Astrocyte of the spinal cord (primary cell): ENCODE measurements at regions not wholly inside any gene's neighbourhood (a gene's known extent, or its start where the extent isn't known, plus 50 kb on each side); places are given as distances from the start of the nearest gene placed in this dataset.

Experiments
- DNase-seq: peaks from one replicate; pipeline ENCODE4 v3.0.0; 2011; ENCODE audit warnings: low read depth, low spot score
- H3K4me3 ChIP-seq: 2 replicates; pipeline ENCODE4 v1.5.1; 2011; ENCODE audit warnings: low read depth, mild to moderate bottlenecking, low read length, moderate library complexity
- CTCF ChIP-seq: IDR thresholded peaks from 2 replicates; pipeline ENCODE4 v1.5.1; 2012; ENCODE audit warnings: low read depth, mild to moderate bottlenecking, low read length, inconsistent platforms
- in situ Hi-C: cut with HindIII; loops from 2 replicates; pipeline ENCODE4 v1.10.0; 2017; ENCODE audit warnings: low sequenced_read_pairs

GRCh38 chr18:45275367-45276113, 339.7 kb upstream of the SLC14A2 start:
- H3K4me3 ChIP-seq = no peak overlapping the region
- peak; percentile 42 for DNase-seq
- in situ Hi-C loops = no loop called here
- peak; percentile 79 for TF ChIP-seq CTCF

- DNase-seq = no peak
- no peak overlapping the region for H3K4me3 ChIP-seq
- in situ Hi-C loops = no loop called here
- no peak for TF ChIP-seq CTCF
These were observed 338.4 kb upstream of the SLC14A2 start for GRCh38 chr18:45276878-45277277.

GRCh38 chr18:45277908-45278307, 337.4 kb upstream of the SLC14A2 start:
- TF ChIP-seq CTCF = no peak
- no peak for DNase-seq
- no peak overlapping the region for H3K4me3 ChIP-seq

GRCh38 chr18:45280481-45281276, 334.6 kb upstream of the SLC14A2 start:
- no peak for DNase-seq
- in situ Hi-C loops = no loop called here
- H3K4me3 ChIP-seq = no peak overlapping the region
- TF ChIP-seq CTCF = no peak

More at GRCh38 chr18:45277908-45278307, 337.4 kb upstream of the SLC14A2 start:
- in situ Hi-C loops = no loop called here

GRCh38 chr18:45282101-45282812, 333.0 kb upstream of the SLC14A2 start:
- in situ Hi-C loops = no loop called here
- TF ChIP-seq CTCF = no peak
- peak; percentile 5 for DNase-seq
- H3K4me3 ChIP-seq = no peak overlapping the region

- in situ Hi-C loops = no loop called here
- DNase-seq = no peak
- no peak for TF ChIP-seq CTCF
These were observed 331.1 kb upstream of the SLC14A2 start for GRCh38 chr18:45284174-45284573.

More at GRCh38 chr18:45284174-45284573, 331.1 kb upstream of the SLC14A2 start:
- no peak overlapping the region for H3K4me3 ChIP-seq
